OCI-LY1 (cell line): ENCODE measurements at regions not wholly inside any gene's neighbourhood (a gene's known extent, or its start where the extent isn't known, plus 50 kb on each side); places are given as distances from the start of the nearest gene placed in this dataset.

Experiments used
- EZH2 ChIP-seq: fragments of 200-600 bp; sonication (generic), shearing (Covaris generic); IDR thresholded peaks from 2 replicates; pipeline ENCODE4 v1.8.0; 2017; ENCODE audit warnings: borderline replicate concordance, mixed run types, mild to moderate bottlenecking, antibody characterized with exemption, low read length, moderate library complexity, mixed read lengths
- TF ChIP-seq, protein P1 (sequence below): fragments of 200-600 bp; sonication (generic), shearing (Covaris generic); IDR thresholded peaks from 2 replicates; pipeline ENCODE4 v1.5.1; 2017; ENCODE audit warnings: mild to moderate bottlenecking, antibody characterized with exemption, low read length, moderate library complexity, mixed read lengths

GRCh38 chr12:90193500-90193899 is 484.9 kb upstream of the ATP2B1 start:
- TF ChIP-seq EZH2, result no peak
- TF ChIP-seq, protein P1, sequence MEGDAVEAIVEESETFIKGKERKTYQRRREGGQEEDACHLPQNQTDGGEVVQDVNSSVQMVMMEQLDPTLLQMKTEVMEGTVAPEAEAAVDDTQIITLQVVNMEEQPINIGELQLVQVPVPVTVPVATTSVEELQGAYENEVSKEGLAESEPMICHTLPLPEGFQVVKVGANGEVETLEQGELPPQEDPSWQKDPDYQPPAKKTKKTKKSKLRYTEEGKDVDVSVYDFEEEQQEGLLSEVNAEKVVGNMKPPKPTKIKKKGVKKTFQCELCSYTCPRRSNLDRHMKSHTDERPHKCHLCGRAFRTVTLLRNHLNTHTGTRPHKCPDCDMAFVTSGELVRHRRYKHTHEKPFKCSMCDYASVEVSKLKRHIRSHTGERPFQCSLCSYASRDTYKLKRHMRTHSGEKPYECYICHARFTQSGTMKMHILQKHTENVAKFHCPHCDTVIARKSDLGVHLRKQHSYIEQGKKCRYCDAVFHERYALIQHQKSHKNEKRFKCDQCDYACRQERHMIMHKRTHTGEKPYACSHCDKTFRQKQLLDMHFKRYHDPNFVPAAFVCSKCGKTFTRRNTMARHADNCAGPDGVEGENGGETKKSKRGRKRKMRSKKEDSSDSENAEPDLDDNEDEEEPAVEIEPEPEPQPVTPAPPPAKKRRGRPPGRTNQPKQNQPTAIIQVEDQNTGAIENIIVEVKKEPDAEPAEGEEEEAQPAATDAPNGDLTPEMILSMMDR, result no peak
